A673 (cell line): ENCODE measurements at regions not wholly inside any gene's neighbourhood (a gene's known extent, or its start where the extent isn't known, plus 50 kb on each side); places are given as distances from the start of the nearest gene placed in this dataset.

ENCODE experiments used
- BruUV-seq: library from RNA; stranded (reverse); fragments of 400-500 nt; replicated peaks from 2 replicates; lab custom pipeline; 2021; lab: Mats Ljungman, UMichigan
- CTCF ChIA-PET: fragments of 300-600 bp; sonication (Branson Sonifier 250); formaldehyde crosslinking; loops from one replicate; lab custom pipeline; 2022; ENCODE audit warnings: antibody characterized with exemption; lab: Charles Lee
- POLR2A ChIA-PET: fragments of 300-600 bp; sonication (Branson Sonifier 250); formaldehyde crosslinking; loops from one replicate; lab custom pipeline; 2022; ENCODE audit warnings: antibody characterized with exemption; ENCODE audit not compliant: low non-redundant PET; lab: Charles Lee
- DNase-seq: peaks from one replicate; pipeline ENCODE4 v3.0.0-alpha.2; 2015; ENCODE audit warnings: low spot score
- H3K27ac ChIP-seq: fragments of 200-600 bp; sonication (generic); 2 replicates; pipeline ENCODE4 v1.5.1; 2016; ENCODE audit warnings: mixed run types, low read depth, mild to moderate bottlenecking, mixed read lengths, antibody characterized with exemption, low read length; ENCODE audit not compliant: poor library complexity, severe bottlenecking
- H3K27me3 ChIP-seq: fragments of 200-600 bp; sonication (generic); replicated peaks from 2 replicates; pipeline ENCODE4 v1.6.1; 2017; ENCODE audit warnings: mixed run types, low read depth, mild to moderate bottlenecking, mixed read lengths, antibody characterized with exemption, low read length; ENCODE audit not compliant: insufficient read depth, poor library complexity
- H3K36me3 ChIP-seq: fragments of 200-600 bp; sonication (generic); 2 replicates; pipeline ENCODE4 v1.6.1; 2016; ENCODE audit warnings: mixed run types, mild to moderate bottlenecking, mixed read lengths, antibody characterized with exemption, low read length; ENCODE audit not compliant: insufficient read depth, poor library complexity, severe bottlenecking
- H3K4me1 ChIP-seq: fragments of 200-600 bp; sonication (generic); 2 replicates; pipeline ENCODE4 v1.6.1; 2017; ENCODE audit warnings: mixed run types, mild to moderate bottlenecking, mixed read lengths, antibody characterized with exemption, low read length; ENCODE audit not compliant: insufficient read depth, poor library complexity, severe bottlenecking
- H3K4me3 ChIP-seq: fragments of 200-600 bp; sonication (generic); 2 replicates; pipeline ENCODE4 v1.5.1; 2016; ENCODE audit warnings: low read depth, mixed run types, mild to moderate bottlenecking, mixed read lengths, low read length; ENCODE audit not compliant: poor library complexity, severe bottlenecking
- H3K9me3 ChIP-seq: fragments of 200-600 bp; sonication (generic); 2 replicates; pipeline ENCODE4 v1.6.1; 2016; ENCODE audit warnings: mixed run types, low read depth, mild to moderate bottlenecking, mixed read lengths, antibody characterized with exemption, low read length; ENCODE audit not compliant: poor library complexity, severe bottlenecking
- CTCF ChIP-seq: fragments of 300-800, 200-600 bp; sonication (generic); conservative IDR thresholded peaks from 2 replicates; pipeline ENCODE4 v1.5.1; 2017; ENCODE audit warnings: low read depth, mild to moderate bottlenecking, antibody characterized with exemption, low read length, moderate library complexity, mixed read lengths
- EZH2 ChIP-seq: fragments of 200-600 bp; sonication (generic); IDR thresholded peaks from 2 replicates; pipeline ENCODE4 v1.6.1; 2017; ENCODE audit warnings: borderline replicate concordance, low read depth, mild to moderate bottlenecking, mixed read lengths, antibody characterized with exemption, low read length; ENCODE audit not compliant: poor library complexity, severe bottlenecking
- intact Hi-C: fragments of 100-400 bp; cut with micrococcal nuclease; formaldehyde crosslinking; loops from one replicate; pipeline ENCODE4 v1.10.0; 2022; ENCODE audit not compliant: unreplicated experiment

GRCh38 chr9:108336575-108336974, 519.2 kb downstream of the ACTL7B start:
- CTCF ChIA-PET, result no interaction called here
- DNase-seq, result no peak
- Histone ChIP-seq H3K27ac (no peak overlapping the region), H3K36me3 (no peaks in the 10 kb centered on the region), H3K27me3 (no peaks in the 10 kb centered on the region), H3K9me3 (no peaks in the 10 kb centered on the region), H3K4me3 (no peak overlapping the region), H3K4me1 (no peaks in the 10 kb centered on the region)
- POLR2A ChIA-PET, result no interaction called here
- no TSS peak for BruUV-seq
- no peak for TF ChIP-seq CTCF
- TF ChIP-seq EZH2, result no peak
- intact Hi-C loops, result no loop called here

GRCh38 chr9:108333530-108333983, 522.2 kb downstream of the ACTL7B start:
- H3K4me3 ChIP-seq, result no peak overlapping the region
- CTCF ChIA-PET, result no interaction called here
- POLR2A ChIA-PET, result no interaction called here
- H3K9me3 ChIP-seq, result no peaks in the 10 kb centered on the region
- H3K4me1 ChIP-seq, result no peaks in the 10 kb centered on the region
- no peak overlapping the region for H3K27ac ChIP-seq
- intact Hi-C loops, result no loop called here
- no peaks in the 10 kb centered on the region for H3K27me3 ChIP-seq
- TF ChIP-seq EZH2, result no peak
- no peak for TF ChIP-seq CTCF
- BruUV-seq, result no TSS peak
- H3K36me3 ChIP-seq, result no peaks in the 10 kb centered on the region
- DNase-seq, result no peak

- TF ChIP-seq EZH2 (no peak), CTCF (no peak)
- no TSS peak for BruUV-seq
- no peak for DNase-seq
Measured at GRCh38 chr9:108331596-108331995, 524.2 kb downstream of the ACTL7B start.

More at GRCh38 chr9:108331596-108331995, 524.2 kb downstream of the ACTL7B start:
- Histone ChIP-seq H3K27me3 (no peaks in the 10 kb centered on the region), H3K4me1 (no peaks in the 10 kb centered on the region), H3K36me3 (no peaks in the 10 kb centered on the region), H3K27ac (no peak overlapping the region), H3K4me3 (no peak overlapping the region), H3K9me3 (no peaks in the 10 kb centered on the region)
- intact Hi-C loops, result no loop called here
- ChIA-PET POLR2A (no interaction called here), CTCF (no interaction called here)
